Ovary (tissue), 7 donors: ENCODE measurements at regions not wholly inside any gene's neighbourhood (a gene's known extent, or its start where the extent isn't known, plus 50 kb on each side); places are given as distances from the start of the nearest gene placed in this dataset. TPM values are rescaled to one million over a fixed set of nuclear protein-coding genes. Genes with fewer than 3 reads are reported as not detected.

Source experiments
- DNase-seq, 5 donors: peaks; one replicate each; pipeline ENCODE4 v3.0.0-alpha.2; 2019 to 2020
- H3K27ac ChIP-seq, 2 donors: fragments of 200-600 bp; one replicate each; pipeline versions ENCODE4 v1.5.1 to v1.8.0; 2019 to 2022
- H3K27me3 ChIP-seq: fragments of 200-600 bp; one replicate; pipeline ENCODE4 v1.8.0; 2022
- H3K36me3 ChIP-seq: fragments of 200-600 bp; sonication (generic); one replicate; pipeline ENCODE4 v1.5.1; 2019
- H3K4me1 ChIP-seq: one replicate; pipeline ENCODE4 v1.8.1; 2013; ENCODE audit warnings: mild to moderate bottlenecking, moderate library complexity; ENCODE audit not compliant: insufficient read depth
- H3K4me3 ChIP-seq: fragments of 200-600 bp; sonication (generic); one replicate; pipeline ENCODE4 v1.5.1; 2017
- H3K9me3 ChIP-seq, 2 donors: fragments of 200-600 bp in 1 of 2; sonication (generic) in 1 of 2; one replicate each; pipeline versions ENCODE4 v1.5.1 to v1.8.1; 2013 to 2019; ENCODE audit warnings: mild to moderate bottlenecking in 1 of 2, moderate library complexity in 1 of 2
- CTCF ChIP-seq, 3 donors: fragments of 450-650 bp in 2 of 3; fragments of 200-600 bp in 1 of 3; IDR thresholded peaks; one replicate each; pipeline versions ENCODE4 v1.5.1 to v1.8.0; 2016 to 2022; ENCODE audit warnings: antibody characterized with exemption in 3 of 3, mild to moderate bottlenecking in 1 of 3
- EP300 ChIP-seq: sonication (generic); formaldehyde crosslinking; IDR thresholded peaks from one replicate; pipeline ENCODE4 v1.6.1; 2017; ENCODE audit warnings: antibody characterized with exemption
- POLR2A ChIP-seq: fragments of 450-650 bp; IDR thresholded peaks from one replicate; pipeline ENCODE4 v1.6.1; 2017; ENCODE audit warnings: antibody characterized with exemption, mild to moderate bottlenecking, moderate library complexity
- WGBS, 3 donors: extraction: QIAGEN DNeasy Blood & Tissue Kit in 1 of 3; methylation state at CpG; one replicate each; pipeline versions ENCODE4 v1.1.5 to v1.1.7; 2013 to 2017; 5-methylcytosine and 5-hydroxymethylcytosine counted together
- intact Hi-C, 4 donors: fragments of 100-400 bp; cut with DNase I; formaldehyde crosslinking; loops; one replicate each; pipeline versions ENCODE4 v1.11.0 to v1.15.1; 2022 to 2023
- small RNA-seq: library from RNA; depleted of rRNA; stranded (forward); fragments of <200 nt; gene quantifications from one replicate; pipeline ENCODE3, GENCODE V24; 2016
- donor health status: DM: no; HTN: no; CAD: no; lungs with moderate emphysema.
- donor health status: DM: no; HTN: no; CAD: no.
- donor health status: Bipolar disorder and iron deficiency.
- donor health status: DM: no; HTN: no; CAD: no.
- donor health status: DM: yes; HTN: yes; CAD: no.

GRCh38 chr4:123346330-123346940 is 50.2 kb upstream of the SPRY1 start:
- no peaks in the 10 kb centered on the region for H3K4me1 ChIP-seq
- H3K27me3 ChIP-seq: no peaks in the 10 kb centered on the region
- H3K27ac ChIP-seq: no peak overlapping the region
- intact Hi-C loops: no loop called here
- H3K9me3 ChIP-seq: no peaks in the 10 kb centered on the region
- no peak for TF ChIP-seq POLR2A
- TF ChIP-seq CTCF (IDR thresholded peaks at IDR 0.05): no peak
- TF ChIP-seq EP300: no peak
- H3K4me3 ChIP-seq: no peak overlapping the region
- 58 to 60% (median 60%) methylated on average over 7 of the region's 7 CpGs for WGBS, 3 donors
- no peaks in the 10 kb centered on the region for H3K36me3 ChIP-seq
- no peak for DNase-seq

Small RNA genes in the stretch of these regions (small RNA-seq; reads per million reads assigned to genes)
- not detected for gene AC026402.1
